Ovary (tissue), 7 donors: ENCODE measurements at regions not wholly inside any gene's neighbourhood (a gene's known extent, or its start where the extent isn't known, plus 50 kb on each side); places are given as distances from the start of the nearest gene placed in this dataset.
"Not testable (repeated sequence)": the region's sequence is repeated elsewhere in the genome, so short reads cannot be mapped to it uniquely, and the experiment has no call there.

ENCODE experiments used
- DNase-seq, 5 donors: peaks; one replicate each; pipeline ENCODE4 v3.0.0-alpha.2; 2019 to 2020
- H3K27ac ChIP-seq, 2 donors: fragments of 200-600 bp; one replicate each; pipeline versions ENCODE4 v1.5.1 to v1.8.0; 2019 to 2022
- H3K27me3 ChIP-seq: fragments of 200-600 bp; one replicate; pipeline ENCODE4 v1.8.0; 2022
- H3K36me3 ChIP-seq: fragments of 200-600 bp; sonication (generic); one replicate; pipeline ENCODE4 v1.5.1; 2019
- H3K4me1 ChIP-seq: one replicate; pipeline ENCODE4 v1.8.1; 2013; ENCODE audit warnings: mild to moderate bottlenecking, moderate library complexity; ENCODE audit not compliant: insufficient read depth
- H3K4me3 ChIP-seq: fragments of 200-600 bp; sonication (generic); one replicate; pipeline ENCODE4 v1.5.1; 2017
- H3K9me3 ChIP-seq, 2 donors: fragments of 200-600 bp in 1 of 2; sonication (generic) in 1 of 2; one replicate each; pipeline versions ENCODE4 v1.5.1 to v1.8.1; 2013 to 2019; ENCODE audit warnings: mild to moderate bottlenecking in 1 of 2, moderate library complexity in 1 of 2
- CTCF ChIP-seq, 3 donors: fragments of 450-650 bp in 2 of 3; fragments of 200-600 bp in 1 of 3; IDR thresholded peaks; one replicate each; pipeline versions ENCODE4 v1.5.1 to v1.8.0; 2016 to 2022; ENCODE audit warnings: antibody characterized with exemption in 3 of 3, mild to moderate bottlenecking in 1 of 3
- EP300 ChIP-seq: sonication (generic); formaldehyde crosslinking; IDR thresholded peaks from one replicate; pipeline ENCODE4 v1.6.1; 2017; ENCODE audit warnings: antibody characterized with exemption
- POLR2A ChIP-seq: fragments of 450-650 bp; IDR thresholded peaks from one replicate; pipeline ENCODE4 v1.6.1; 2017; ENCODE audit warnings: antibody characterized with exemption, mild to moderate bottlenecking, moderate library complexity
- WGBS, 3 donors: extraction: QIAGEN DNeasy Blood & Tissue Kit in 1 of 3; methylation state at CpG; one replicate each; pipeline versions ENCODE4 v1.1.5 to v1.1.7; 2013 to 2017; 5-methylcytosine and 5-hydroxymethylcytosine counted together
- intact Hi-C, 4 donors: fragments of 100-400 bp; cut with DNase I; formaldehyde crosslinking; loops; one replicate each; pipeline versions ENCODE4 v1.11.0 to v1.15.1; 2022 to 2023
- donor health status: DM: no; HTN: no; CAD: no; lungs with moderate emphysema.
- donor health status: DM: no; HTN: no; CAD: no.
- donor health status: Bipolar disorder and iron deficiency.
- donor health status: DM: no; HTN: no; CAD: no.
- donor health status: DM: yes; HTN: yes; CAD: no.

GRCh38 chr7:113013761-113014449, 72.7 kb downstream of the GPR85 start:
- H3K4me1 ChIP-seq, result no peaks in the 10 kb centered on the region
- TF ChIP-seq POLR2A (no peak), CTCF (IDR thresholded peaks at IDR 0.05) (no peak), EP300 (no peak)
- H3K36me3 ChIP-seq, result no peaks in the 10 kb centered on the region
- no peaks in the 10 kb centered on the region for H3K27me3 ChIP-seq
- no peak overlapping the region for H3K27ac ChIP-seq
- intact Hi-C loops, result loop anchor here in 1 of 4 donors (10.0 kb wide), 1 partner anchor 391 kb away; no protein-coding TSS in a partner anchor
- no peak overlapping the region for H3K4me3 ChIP-seq
- no peak for DNase-seq
- H3K9me3 ChIP-seq, result no peaks in the 10 kb centered on the region

GRCh38 chr7:113012862-113013261, 73.8 kb downstream of the GPR85 start:
- intact Hi-C loops, result loop anchor here in 1 of 4 donors (10.0 kb wide), 1 partner anchor 392 kb away; no protein-coding TSS in a partner anchor
- WGBS, 3 donors, result 89 to 91% (median 89%) methylated on average over 1 of the region's 1 CpG
- not testable (repeated sequence) for H3K9me3 ChIP-seq, H3K27me3 ChIP-seq, H3K4me3 ChIP-seq, DNase-seq, H3K27ac ChIP-seq, H3K4me1 ChIP-seq, H3K36me3 ChIP-seq

- Histone ChIP-seq H3K36me3 (no peaks in the 10 kb centered on the region), H3K4me3 (no peak overlapping the region), H3K27ac (no peak overlapping the region), H3K9me3 (no peaks in the 10 kb centered on the region), H3K27me3 (no peaks in the 10 kb centered on the region), H3K4me1 (no peaks in the 10 kb centered on the region)
- intact Hi-C loops, result loop anchor here in 1 of 4 donors (10.0 kb wide), 1 partner anchor 394 kb away; no protein-coding TSS in a partner anchor
- TF ChIP-seq CTCF (IDR thresholded peaks at IDR 0.05) (no peak), POLR2A (no peak), EP300 (no peak)
- no peak for DNase-seq
These were observed 76.2 kb downstream of the GPR85 start for GRCh38 chr7:113010377-113010776.

GRCh38 chr7:113008755-113009154, 77.9 kb downstream of the GPR85 start:
- no peaks in the 10 kb centered on the region for H3K36me3 ChIP-seq
- H3K4me3 ChIP-seq, result no peak overlapping the region
- TF ChIP-seq POLR2A, result no peak
- no peak for TF ChIP-seq EP300
- TF ChIP-seq CTCF (IDR thresholded peaks at IDR 0.05), result no peak
- H3K27ac ChIP-seq, result no peak overlapping the region
- no peaks in the 10 kb centered on the region for H3K9me3 ChIP-seq
- DNase-seq, result no peak
- WGBS, 3 donors, result 86 to 92% (median 86%) methylated on average over 5 of the region's 5 CpGs
- H3K4me1 ChIP-seq, result no peaks in the 10 kb centered on the region
- H3K27me3 ChIP-seq, result no peaks in the 10 kb centered on the region
- intact Hi-C loops, result no loop called here

GRCh38 chr7:113004726-113005454, 81.7 kb downstream of the GPR85 start:
- Histone ChIP-seq H3K4me3 (no peak overlapping the region), H3K9me3 (no peaks in the 10 kb centered on the region), H3K27ac (no peak overlapping the region), H3K4me1 (no peaks in the 10 kb centered on the region), H3K36me3 (no peaks in the 10 kb centered on the region), H3K27me3 (no peaks in the 10 kb centered on the region)
- TF ChIP-seq EP300 (no peak), POLR2A (no peak), CTCF (IDR thresholded peaks at IDR 0.05) (no peak)
- DNase-seq, result no peak
- intact Hi-C loops, result no loop called here
- WGBS, 3 donors, result 5 to 14% (median 6%) methylated on average over 4 of the region's 4 CpGs
